Activated T-cell treated with anti-CD3 and anti-CD28 coated beads for 24 hours (primary cell): ENCODE measurements at regions not wholly inside any gene's neighbourhood (a gene's known extent, or its start where the extent isn't known, plus 50 kb on each side); places are given as distances from the start of the nearest gene placed in this dataset.

Experiments used
- DNase-seq: peaks from one replicate; pipeline ENCODE4 v3.0.0-alpha.2; 2020; ENCODE audit warnings: low read depth

DNA sequence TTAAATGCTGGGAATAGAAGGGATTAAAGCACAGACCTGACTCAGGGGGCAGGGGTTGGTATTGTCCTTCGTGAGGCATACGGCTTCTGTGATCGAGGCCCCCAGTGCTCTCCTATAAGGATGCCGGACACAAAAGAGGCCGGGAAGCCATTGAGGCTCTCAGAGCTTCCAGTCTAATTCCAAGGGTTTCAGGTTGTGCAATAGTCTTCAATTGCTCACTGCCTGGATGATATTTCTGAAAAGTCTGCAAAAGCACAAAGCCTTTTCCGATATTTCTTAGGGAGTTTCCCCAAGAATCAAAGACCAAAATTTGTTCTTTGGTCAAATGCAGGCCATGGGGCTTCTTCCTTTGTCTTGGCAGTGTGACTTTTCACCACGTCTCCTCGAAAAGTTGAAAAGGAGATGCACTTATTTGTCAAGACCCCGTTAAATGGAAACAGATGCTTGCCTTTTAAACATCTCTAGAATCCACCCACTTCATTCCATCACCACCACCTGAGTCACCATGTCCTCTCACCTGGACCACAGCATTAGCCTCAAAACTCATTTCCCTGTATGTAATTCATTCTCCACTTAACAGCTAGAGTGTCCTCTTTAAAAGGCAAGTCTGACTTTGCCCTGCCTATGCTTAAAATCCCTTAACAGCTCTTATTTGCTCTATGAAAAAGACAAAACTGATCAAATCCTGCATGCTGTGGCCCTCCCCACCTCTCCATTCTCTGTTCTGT is 134.8 kb upstream of the NAMPT start:
- peak; percentile 31 for DNase-seq

DNA sequence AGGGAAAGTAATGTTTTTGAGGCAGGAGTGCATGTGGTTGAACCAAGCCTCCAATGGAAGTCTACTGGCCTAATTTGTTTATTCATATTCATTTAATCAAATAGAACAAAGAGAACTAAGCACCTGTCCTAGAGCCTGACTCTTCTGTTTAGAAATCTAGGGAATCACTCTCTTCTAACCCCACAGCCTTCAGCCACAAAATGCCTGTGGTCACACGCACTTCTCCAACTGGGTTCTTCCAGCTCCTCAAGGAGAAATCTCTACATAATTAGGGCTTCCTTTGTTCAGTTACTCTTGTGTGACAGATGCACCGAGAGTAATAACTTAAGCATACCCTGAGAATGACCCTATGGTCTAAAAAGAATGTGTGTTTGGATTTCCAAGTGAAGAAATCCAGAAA is 133.7 kb upstream of the NAMPT start:
- DNase-seq, result no peak

GRCh38 chr7:106418094-106418493 is 133.3 kb upstream of the NAMPT start:
- DNase-seq, result no peak

GRCh38 chr7:106417273-106417902 is 132.6 kb upstream of the NAMPT start:
- no peak for DNase-seq

GRCh38 chr7:106416430-106416829 is 131.6 kb upstream of the NAMPT start:
- no peak for DNase-seq

DNA sequence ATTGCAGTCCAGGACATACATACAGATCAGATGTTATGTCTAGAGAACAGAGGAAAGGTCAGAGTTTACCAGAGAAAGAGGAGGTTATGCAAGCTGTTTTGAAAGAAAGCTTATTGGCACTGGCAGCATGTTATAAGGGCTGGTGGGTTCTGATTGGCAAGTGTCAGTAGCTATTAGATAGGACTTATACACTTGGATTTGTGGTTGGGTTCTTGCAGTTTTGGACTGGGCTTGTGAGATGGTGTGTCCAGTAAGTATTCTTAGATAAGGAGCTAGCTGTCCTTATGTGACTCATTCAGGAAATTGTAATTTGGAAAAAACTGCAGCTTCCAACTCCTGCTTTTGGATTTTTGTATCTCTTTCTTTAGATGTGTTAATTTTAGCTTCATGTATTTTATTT is 130.7 kb upstream of the NAMPT start:
- DNase-seq, result no peak

DNA sequence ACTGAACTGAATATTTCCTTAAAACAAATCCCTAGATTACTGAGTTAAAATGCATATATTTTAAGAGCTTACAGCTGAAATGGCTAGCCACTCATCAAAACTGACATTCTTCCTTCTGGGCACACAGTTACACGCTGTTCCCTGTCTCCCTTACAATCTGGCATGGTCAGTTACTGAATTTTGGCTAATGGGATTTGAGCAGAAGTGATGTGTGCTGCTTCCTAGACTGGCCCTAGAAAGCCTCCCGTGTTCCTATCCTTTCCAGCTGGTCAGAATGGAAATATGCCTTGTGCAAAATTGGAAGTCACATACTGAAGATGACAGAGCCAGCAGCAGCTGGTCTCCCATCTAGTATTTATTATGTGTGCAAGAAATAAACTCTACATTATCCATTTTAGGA is 128.7 kb upstream of the NAMPT start:
- no peak for DNase-seq

GRCh38 chr7:106405697-106406141 is 120.9 kb upstream of the NAMPT start:
- DNase-seq, result peak; percentile 25

GRCh38 chr7:106402898-106403297 is 118.1 kb upstream of the NAMPT start:
- DNase-seq, result no peak

GRCh38 chr7:106400923-106401322 is 116.1 kb upstream of the NAMPT start:
- DNase-seq, result no peak

DNA sequence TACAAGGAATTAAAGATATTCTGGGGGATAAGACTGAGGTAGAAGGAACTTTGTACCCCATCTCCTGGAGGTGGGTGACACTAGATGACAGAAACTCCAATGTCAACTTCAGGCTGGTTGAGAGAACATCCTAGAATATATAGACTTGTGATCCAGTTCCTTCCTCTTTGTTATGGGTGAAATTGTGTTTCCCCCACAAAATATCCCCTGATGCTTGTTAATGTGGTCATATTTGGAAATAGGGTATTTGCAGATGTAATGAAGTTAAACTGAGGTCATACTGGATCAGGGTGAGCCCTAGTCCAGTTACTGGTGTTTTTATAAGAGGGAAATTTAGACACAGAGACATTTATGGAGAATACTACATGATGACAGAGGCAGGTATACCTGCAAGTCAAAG is 114.0 kb upstream of the NAMPT start:
- DNase-seq, result no peak

GRCh38 chr7:106397994-106398393 is 113.2 kb upstream of the NAMPT start:
- no peak for DNase-seq

DNA sequence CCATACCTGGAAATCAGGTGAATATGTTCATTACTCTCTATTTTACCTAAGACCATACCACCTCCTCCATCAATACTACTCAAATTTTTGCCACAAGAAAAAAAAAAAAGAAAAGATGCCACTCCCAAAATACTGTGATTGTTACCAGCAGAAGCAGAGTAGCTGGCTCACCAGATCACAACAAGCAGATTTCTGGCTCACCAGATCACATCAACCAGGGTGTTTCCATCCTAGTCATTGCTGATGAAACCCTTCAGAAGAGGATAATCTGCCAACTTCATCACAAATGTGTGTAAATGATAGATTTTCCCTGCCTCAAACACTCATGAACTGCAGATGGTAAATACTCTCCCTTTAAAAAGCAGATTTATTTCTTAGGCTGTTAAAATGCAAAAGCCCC is 109.7 kb upstream of the NAMPT start:
- no peak for DNase-seq

GRCh38 chr7:106393564-106394251 is 108.9 kb upstream of the NAMPT start:
- DNase-seq, result no peak

GRCh38 chr7:106392590-106392989 is 107.8 kb upstream of the NAMPT start:
- no peak for DNase-seq

GRCh38 chr7:106392144-106392543 is 107.4 kb upstream of the NAMPT start:
- DNase-seq, result no peak

GRCh38 chr7:106386958-106387357 is 102.2 kb upstream of the NAMPT start:
- DNase-seq, result no peak

GRCh38 chr7:106384373-106384772 is 99.6 kb upstream of the NAMPT start:
- DNase-seq, result no peak

GRCh38 chr7:106382929-106383328 is 98.1 kb upstream of the NAMPT start:
- no peak for DNase-seq

DNA sequence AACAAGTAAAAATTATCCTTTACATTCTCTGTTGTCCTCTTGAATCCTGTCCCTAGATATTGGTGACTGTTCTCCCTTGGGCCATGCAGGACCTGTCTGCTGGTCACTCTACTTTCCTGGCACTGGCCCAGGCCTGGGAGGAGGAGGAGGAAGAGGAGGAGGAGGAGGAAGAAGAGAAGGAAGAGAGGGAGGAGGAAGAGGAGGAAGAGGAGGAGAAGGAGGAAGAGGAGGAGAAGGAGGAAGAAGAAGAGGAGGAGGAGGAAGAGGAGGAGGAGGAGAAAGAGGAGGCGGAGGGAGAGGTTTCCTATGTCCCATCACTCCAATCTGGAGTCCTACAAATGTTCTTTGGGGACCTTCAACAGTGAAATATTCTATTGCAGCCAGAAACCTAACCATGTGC is 97.3 kb upstream of the NAMPT start:
- DNase-seq, result no peak

- DNase-seq, result no peak
These were observed 96.5 kb upstream of the NAMPT start for GRCh38 chr7:106381252-106381651.

DNA sequence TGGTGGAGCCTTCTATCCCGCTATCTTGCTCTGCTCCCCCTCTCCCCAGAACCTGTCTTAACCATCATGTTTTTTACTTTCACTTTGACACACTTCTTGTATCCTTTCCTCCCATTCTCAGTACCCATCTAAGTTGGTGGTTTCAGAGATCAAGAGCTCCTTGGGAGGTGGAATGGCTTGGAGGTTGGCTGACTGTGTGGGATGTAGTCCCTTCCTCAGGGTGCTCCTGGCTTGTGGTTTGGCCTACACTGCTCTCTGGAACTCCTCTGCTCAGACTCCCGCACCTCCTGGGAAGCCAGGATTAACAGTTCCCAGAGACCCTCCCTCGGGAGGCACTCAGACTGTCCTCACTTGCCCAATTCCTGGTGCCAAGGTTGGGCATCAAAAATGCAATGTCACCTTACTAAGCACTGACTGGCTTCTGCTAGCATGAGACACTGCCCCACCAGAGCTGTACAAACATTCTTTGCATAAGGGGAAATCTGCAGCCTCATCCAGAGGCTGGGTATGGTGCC is 93.1 kb upstream of the NAMPT start:
- DNase-seq, result no peak
